ENCODE measurements at regions not wholly inside any gene's neighbourhood (a gene's known extent, or its start where the extent isn't known, plus 50 kb on each side); places are given as distances from the start of the nearest gene placed in this dataset.

- Histone ChIP-seq H3K9me3 (no peaks in the 10 kb centered on the region), H3K27me3 (replicated peaks; ENCODE audit: control insufficient read depth, insufficient read depth, low read length) (no peaks in the 10 kb centered on the region), H3K36me3 (ENCODE audit: control insufficient read depth, insufficient read depth, low read length) (no peaks in the 10 kb centered on the region), H3K4me3 (ENCODE audit: low read depth, low read length) (no peak overlapping the region), H3K4me1 (no peaks in the 10 kb centered on the region)
- no peak overlapping the region for H3K4me3 Mint-ChIP-seq (ENCODE audit: unreplicated experiment)
- H3K27me3 Mint-ChIP-seq (ENCODE audit: insufficient read depth, unreplicated experiment) = peaks cover 2% of the 10 kb centered on the region
- intact Hi-C loops (cut with micrococcal nuclease; ENCODE audit: unreplicated experiment) = no loop called here
- no peak for TF ChIP-seq CTCF (IDR thresholded peaks at IDR 0.05; ENCODE audit: insufficient read depth in 1 of 2, low read depth in 1 of 2, low read length in 1 of 2, severe bottlenecking in 1 of 2, unreplicated experiment in 1 of 2)
- H3K36me3 Mint-ChIP-seq (ENCODE audit: insufficient read depth, unreplicated experiment) = no peaks in the 10 kb centered on the region
- peaks cover 16% of the 10 kb centered on the region for H3K9me3 Mint-ChIP-seq (ENCODE audit: unreplicated experiment)
- H3K4me1 Mint-ChIP-seq (ENCODE audit: low read depth, unreplicated experiment) = no peaks in the 10 kb centered on the region
- DNase-seq = no peak
- no peak overlapping the region for H3K27ac Mint-ChIP-seq (ENCODE audit: unreplicated experiment)
- CTCF ChIA-PET = no interaction called here
- POLR2A ChIA-PET = no interaction called here
- no TSS peak for BruUV-seq (replicated peaks)
Measured at GRCh38 chr6:90739802-90740201, 152.9 kb upstream of the MAP3K7 start.

GRCh38 chr6:90739339-90739738 is 152.5 kb upstream of the MAP3K7 start:
- Mint-ChIP-seq H3K9me3 (ENCODE audit: unreplicated experiment) (peaks cover 21% of the 10 kb centered on the region), H3K27me3 (ENCODE audit: insufficient read depth, unreplicated experiment) (peaks cover 2% of the 10 kb centered on the region), H3K36me3 (ENCODE audit: insufficient read depth, unreplicated experiment) (no peaks in the 10 kb centered on the region), H3K4me1 (ENCODE audit: low read depth, unreplicated experiment) (no peaks in the 10 kb centered on the region), H3K27ac (ENCODE audit: unreplicated experiment) (no peak overlapping the region), H3K4me3 (ENCODE audit: unreplicated experiment) (no peak overlapping the region)
- TF ChIP-seq CTCF (IDR thresholded peaks at IDR 0.05; ENCODE audit: insufficient read depth in 1 of 2, low read depth in 1 of 2, low read length in 1 of 2, severe bottlenecking in 1 of 2, unreplicated experiment in 1 of 2) = no peak
- no peaks in the 10 kb centered on the region for H3K27me3 ChIP-seq (replicated peaks; ENCODE audit: control insufficient read depth, insufficient read depth, low read length)
- DNase-seq = no peak
- H3K9me3 ChIP-seq = no peaks in the 10 kb centered on the region
- intact Hi-C loops (cut with micrococcal nuclease; ENCODE audit: unreplicated experiment) = no loop called here
- BruUV-seq (replicated peaks) = no TSS peak
- H3K4me1 ChIP-seq = no peaks in the 10 kb centered on the region
- H3K36me3 ChIP-seq (ENCODE audit: control insufficient read depth, insufficient read depth, low read length) = no peaks in the 10 kb centered on the region
- H3K4me3 ChIP-seq (ENCODE audit: low read depth, low read length) = no peak overlapping the region
- ChIA-PET CTCF (no interaction called here), POLR2A (no interaction called here)

DNA sequence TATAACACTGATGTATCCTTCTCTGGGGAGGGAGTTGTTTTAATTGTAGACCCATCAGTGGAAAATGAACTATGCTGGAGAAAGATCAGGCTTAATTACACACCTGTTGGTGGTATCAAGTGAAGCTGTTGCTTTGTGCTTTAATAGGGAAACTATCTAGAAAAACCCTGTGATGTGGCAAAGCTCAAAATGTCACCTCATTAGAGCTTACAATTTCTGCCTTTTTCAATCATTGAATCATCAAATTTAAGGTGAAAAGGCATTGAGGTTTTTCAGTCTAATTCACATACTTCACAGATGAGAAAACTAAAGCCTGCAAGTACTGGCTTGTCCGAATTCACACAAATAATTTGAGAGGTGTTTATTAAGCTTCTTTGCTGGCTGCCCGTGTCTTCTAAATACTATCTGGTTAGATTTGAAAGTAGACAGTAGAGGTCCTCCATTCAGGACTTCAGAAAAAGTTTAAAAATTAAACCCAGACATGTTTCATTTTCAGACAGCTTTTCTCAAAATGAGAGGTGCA is 143.3 kb upstream of the MAP3K7 start:
- H3K4me1 Mint-ChIP-seq (ENCODE audit: low read depth, unreplicated experiment) = no peaks in the 10 kb centered on the region

More for the DNA sequence above, 143.3 kb upstream of the MAP3K7 start:
- Histone ChIP-seq H3K27me3 (replicated peaks; ENCODE audit: control insufficient read depth, insufficient read depth, low read length) (no peaks in the 10 kb centered on the region), H3K4me1 (no peaks in the 10 kb centered on the region), H3K36me3 (ENCODE audit: control insufficient read depth, insufficient read depth, low read length) (no peaks in the 10 kb centered on the region), H3K9me3 (no peaks in the 10 kb centered on the region), H3K4me3 (ENCODE audit: low read depth, low read length) (no peak overlapping the region)
- H3K4me3 Mint-ChIP-seq (ENCODE audit: unreplicated experiment) = no peak overlapping the region
- no peak overlapping the region for H3K27ac Mint-ChIP-seq (ENCODE audit: unreplicated experiment)
- no peaks in the 10 kb centered on the region for H3K36me3 Mint-ChIP-seq (ENCODE audit: insufficient read depth, unreplicated experiment)
- intact Hi-C loops (cut with micrococcal nuclease; ENCODE audit: unreplicated experiment) = no loop called here
- BruUV-seq (replicated peaks) = no TSS peak
- peaks cover 11% of the 10 kb centered on the region for H3K9me3 Mint-ChIP-seq (ENCODE audit: unreplicated experiment)
- DNase-seq = no peak
- ChIA-PET POLR2A (no interaction called here), CTCF (no interaction called here)
- peaks cover 4% of the 10 kb centered on the region for H3K27me3 Mint-ChIP-seq (ENCODE audit: insufficient read depth, unreplicated experiment)
- no peak for TF ChIP-seq CTCF (IDR thresholded peaks at IDR 0.05; ENCODE audit: insufficient read depth in 1 of 2, low read depth in 1 of 2, low read length in 1 of 2, severe bottlenecking in 1 of 2, unreplicated experiment in 1 of 2)

All from Caco-2 (cell line).